ENCODE measurements at regions not wholly inside any gene's neighbourhood (a gene's known extent, or its start where the extent isn't known, plus 50 kb on each side); places are given as distances from the start of the nearest gene placed in this dataset.

DNA sequence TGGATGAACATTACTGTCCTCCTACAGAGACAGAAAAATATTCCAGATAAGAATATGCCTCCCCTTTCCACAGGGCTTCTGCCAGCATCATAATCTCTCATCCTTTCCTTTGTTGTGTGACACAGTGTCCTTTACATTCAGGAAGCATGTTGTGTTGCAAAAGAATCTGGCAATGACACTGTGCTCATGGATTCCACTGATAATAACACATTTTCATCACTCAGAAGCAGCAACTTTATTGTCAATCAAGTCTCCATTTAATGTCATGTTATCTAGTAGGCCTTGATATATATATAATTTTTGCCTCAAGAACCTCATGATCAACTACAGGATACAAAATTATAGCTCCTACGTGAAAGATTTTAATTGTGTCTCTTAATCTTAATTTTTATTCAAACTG lies 833.9 kb downstream of the FSTL5 start:
- no peak overlapping the region for H3K27ac ChIP-seq
- TF ChIP-seq, protein P1, sequence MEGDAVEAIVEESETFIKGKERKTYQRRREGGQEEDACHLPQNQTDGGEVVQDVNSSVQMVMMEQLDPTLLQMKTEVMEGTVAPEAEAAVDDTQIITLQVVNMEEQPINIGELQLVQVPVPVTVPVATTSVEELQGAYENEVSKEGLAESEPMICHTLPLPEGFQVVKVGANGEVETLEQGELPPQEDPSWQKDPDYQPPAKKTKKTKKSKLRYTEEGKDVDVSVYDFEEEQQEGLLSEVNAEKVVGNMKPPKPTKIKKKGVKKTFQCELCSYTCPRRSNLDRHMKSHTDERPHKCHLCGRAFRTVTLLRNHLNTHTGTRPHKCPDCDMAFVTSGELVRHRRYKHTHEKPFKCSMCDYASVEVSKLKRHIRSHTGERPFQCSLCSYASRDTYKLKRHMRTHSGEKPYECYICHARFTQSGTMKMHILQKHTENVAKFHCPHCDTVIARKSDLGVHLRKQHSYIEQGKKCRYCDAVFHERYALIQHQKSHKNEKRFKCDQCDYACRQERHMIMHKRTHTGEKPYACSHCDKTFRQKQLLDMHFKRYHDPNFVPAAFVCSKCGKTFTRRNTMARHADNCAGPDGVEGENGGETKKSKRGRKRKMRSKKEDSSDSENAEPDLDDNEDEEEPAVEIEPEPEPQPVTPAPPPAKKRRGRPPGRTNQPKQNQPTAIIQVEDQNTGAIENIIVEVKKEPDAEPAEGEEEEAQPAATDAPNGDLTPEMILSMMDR (conservative IDR thresholded peaks at IDR 0.05) = no peak

DNA sequence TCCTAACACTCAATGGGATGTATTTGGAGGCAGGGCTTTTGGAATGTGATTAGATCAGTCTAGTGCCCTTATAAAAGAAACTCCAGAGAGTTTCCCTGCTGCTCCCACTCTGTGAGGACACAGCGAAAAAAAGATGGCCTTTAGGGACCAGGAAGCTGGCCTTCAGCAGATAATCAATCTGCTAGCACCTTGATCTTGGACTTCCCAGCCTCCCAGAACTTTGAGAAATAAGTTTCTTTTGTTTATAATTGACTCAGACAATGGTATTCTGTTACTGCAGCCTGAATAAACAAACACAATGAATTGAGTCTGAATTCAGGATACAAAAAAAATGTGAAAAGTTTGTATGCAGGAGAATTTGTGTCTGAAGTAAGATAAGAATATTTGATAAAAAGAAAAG lies 842.1 kb downstream of the FSTL5 start:
- no peak overlapping the region for H3K27ac ChIP-seq
- TF ChIP-seq, protein P1 (conservative IDR thresholded peaks at IDR 0.05) = no peak

DNA sequence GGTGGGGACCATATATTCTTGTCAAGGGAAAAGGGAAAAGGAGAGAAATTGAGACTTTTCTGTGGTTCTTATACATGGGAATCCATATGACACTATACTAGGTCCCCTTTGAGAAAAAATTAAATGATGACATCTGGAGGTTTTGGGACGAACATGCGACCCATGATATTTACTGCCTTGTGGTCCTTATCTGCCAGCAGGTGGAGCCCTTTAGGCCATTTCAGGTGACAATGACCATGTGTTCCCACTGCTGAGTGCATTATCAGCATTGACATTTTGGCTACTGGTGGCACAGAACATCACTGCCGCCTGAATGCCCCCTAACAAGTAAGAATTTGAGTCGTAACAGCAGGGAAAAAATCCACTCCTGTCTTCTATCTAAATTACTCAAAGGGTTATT lies 843.4 kb downstream of the FSTL5 start:
- TF ChIP-seq, protein P1 (conservative IDR thresholded peaks at IDR 0.05) = peak; percentile 83
- no peak overlapping the region for H3K27ac ChIP-seq

- TF ChIP-seq, protein P1 (conservative IDR thresholded peaks at IDR 0.05) = no peak
- no peak overlapping the region for H3K27ac ChIP-seq
Observed at GRCh38 chr4:161317000-161317399, 846.8 kb downstream of the FSTL5 start.

DNA sequence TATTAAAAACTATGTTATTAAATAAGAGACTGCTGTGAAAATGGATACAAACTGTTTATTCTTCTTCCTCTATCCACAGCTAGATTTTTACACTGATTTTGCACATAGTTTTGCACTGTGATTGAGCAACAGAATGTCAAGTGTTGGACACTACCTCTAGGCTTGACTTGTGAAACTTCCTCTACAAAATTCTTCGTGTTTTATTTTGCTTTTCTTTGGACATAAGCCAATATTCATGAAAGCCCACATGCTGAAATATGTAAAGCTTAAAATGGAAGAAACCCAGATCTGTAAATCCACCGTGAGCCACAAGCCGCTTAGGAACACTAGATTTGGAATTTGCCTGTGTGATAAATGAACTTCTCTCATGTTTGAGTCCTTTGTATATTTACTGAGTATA lies 849.4 kb downstream of the FSTL5 start:
- TF ChIP-seq, protein P1 (conservative IDR thresholded peaks at IDR 0.05) = no peak
- no peak overlapping the region for H3K27ac ChIP-seq

GRCh38 chr4:161303551-161303950 lies 860.2 kb downstream of the FSTL5 start:
- no peak overlapping the region for H3K27ac ChIP-seq
- TF ChIP-seq, protein P1 (conservative IDR thresholded peaks at IDR 0.05) = no peak

DNA sequence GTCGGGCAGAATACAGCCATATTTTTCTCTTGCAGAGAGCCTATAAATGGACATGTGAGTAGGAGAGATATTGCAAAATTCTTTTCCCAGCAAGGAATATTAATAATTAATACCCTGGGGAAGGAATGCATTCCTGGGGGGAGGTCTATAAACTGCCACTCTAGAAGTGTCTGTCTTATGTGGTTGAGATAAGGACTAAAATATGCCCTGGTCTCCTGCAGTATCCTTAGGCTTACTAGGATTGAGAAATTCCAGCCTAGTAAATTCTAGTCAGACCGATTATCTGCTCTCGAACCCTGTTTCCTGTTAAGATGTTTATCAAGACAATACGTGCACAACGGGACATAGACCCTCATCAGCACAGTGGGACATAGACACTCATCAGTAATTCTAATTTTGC lies 872.6 kb downstream of the FSTL5 start:
- H3K27ac ChIP-seq = no peak overlapping the region
- TF ChIP-seq, protein P1 (conservative IDR thresholded peaks at IDR 0.05) = no peak
